ENCODE measurements at regions not wholly inside any gene's neighbourhood (a gene's known extent, or its start where the extent isn't known, plus 50 kb on each side); places are given as distances from the start of the nearest gene placed in this dataset.

GRCh38 chr4:71860643-71861042 is 76.8 kb upstream of the GC start:
- H3K9me2 ChIP-seq (ENCODE audit: insufficient read depth, low read length), result no peaks in the 10 kb centered on the region
- H2AFZ ChIP-seq (ENCODE audit: low read depth, low read length), result no peak overlapping the region
- H3K36me3 ChIP-seq (ENCODE audit: insufficient read depth, low read length), result no peaks in the 10 kb centered on the region
- H3K27ac ChIP-seq (ENCODE audit: low read length), result no peak overlapping the region
- H3F3A ChIP-seq (ENCODE audit: insufficient read depth, low read length, poor library complexity, severe bottlenecking), result no peaks in the 10 kb centered on the region
- no peaks in the 10 kb centered on the region for H3K27me3 ChIP-seq (ENCODE audit: insufficient read depth, low read depth, low read length)
- H3K9ac ChIP-seq (ENCODE audit: low read length), result no peak overlapping the region
- H3K4me3 ChIP-seq (ENCODE audit: low read length), result no peak overlapping the region
- no peak overlapping the region for H3K4me2 ChIP-seq (ENCODE audit: low read length)
- H4K20me1 ChIP-seq (ENCODE audit: insufficient read depth), result no peaks in the 10 kb centered on the region
- no peaks in the 10 kb centered on the region for H3K9me3 ChIP-seq (ENCODE audit: low read length)
- H3K79me2 ChIP-seq (replicated peaks; ENCODE audit: insufficient read depth, low read length), result no peaks in the 10 kb centered on the region
- TF ChIP-seq EP300 (conservative IDR thresholded peaks at IDR 0.05; ENCODE audit: poor library complexity, severe bottlenecking), result no peak
- no peak for TF ChIP-seq REST (IDR thresholded peaks at IDR 0.05; ENCODE audit: borderline replicate concordance)
- TF ChIP-seq SMC3 (conservative IDR thresholded peaks at IDR 0.05; ENCODE audit: poor library complexity), result no peak
- TF ChIP-seq POLR2AphosphoS5 (IDR thresholded peaks at IDR 0.05), result no peak
- no peak for TF ChIP-seq TAF1 (IDR thresholded peaks at IDR 0.05; ENCODE audit: low read depth)
- TF ChIP-seq MXI1 (conservative IDR thresholded peaks at IDR 0.05; ENCODE audit: poor library complexity, severe bottlenecking), result no peak
- no peak for TF ChIP-seq RAD21 (conservative IDR thresholded peaks at IDR 0.05)
- no peak for TF ChIP-seq EZH2 (IDR thresholded peaks at IDR 0.05; ENCODE audit: borderline replicate concordance, insufficient read depth, low read length, poor library complexity, severe bottlenecking)
- no peak for TF ChIP-seq CTCF (IDR thresholded peaks at IDR 0.05; ENCODE audit: poor library complexity, severe bottlenecking)

- TF ChIP-seq MXI1 (conservative IDR thresholded peaks at IDR 0.05; ENCODE audit: poor library complexity, severe bottlenecking) (no peak), TAF1 (IDR thresholded peaks at IDR 0.05; ENCODE audit: low read depth) (no peak), POLR2AphosphoS5 (IDR thresholded peaks at IDR 0.05) (no peak), EP300 (conservative IDR thresholded peaks at IDR 0.05; ENCODE audit: poor library complexity, severe bottlenecking) (no peak), SMC3 (conservative IDR thresholded peaks at IDR 0.05; ENCODE audit: poor library complexity) (no peak), RAD21 (conservative IDR thresholded peaks at IDR 0.05) (no peak), REST (IDR thresholded peaks at IDR 0.05; ENCODE audit: borderline replicate concordance) (no peak), EZH2 (IDR thresholded peaks at IDR 0.05; ENCODE audit: borderline replicate concordance, insufficient read depth, low read length, poor library complexity, severe bottlenecking) (no peak), CTCF (IDR thresholded peaks at IDR 0.05; ENCODE audit: poor library complexity, severe bottlenecking) (no peak)
- H3K4me3 ChIP-seq (ENCODE audit: low read length), result no peak overlapping the region
- H3K27ac ChIP-seq (ENCODE audit: low read length), result no peak overlapping the region
- no peaks in the 10 kb centered on the region for H3K79me2 ChIP-seq (replicated peaks; ENCODE audit: insufficient read depth, low read length)
- no peak overlapping the region for H3K9ac ChIP-seq (ENCODE audit: low read length)
- no peak overlapping the region for H3K4me2 ChIP-seq (ENCODE audit: low read length)
- no peaks in the 10 kb centered on the region for H4K20me1 ChIP-seq (ENCODE audit: insufficient read depth)
- H3K9me2 ChIP-seq (ENCODE audit: insufficient read depth, low read length), result no peaks in the 10 kb centered on the region
- no peaks in the 10 kb centered on the region for H3K9me3 ChIP-seq (ENCODE audit: low read length)
- H2AFZ ChIP-seq (ENCODE audit: low read depth, low read length), result no peak overlapping the region
- H3K27me3 ChIP-seq (ENCODE audit: insufficient read depth, low read depth, low read length), result no peaks in the 10 kb centered on the region
- H3F3A ChIP-seq (ENCODE audit: insufficient read depth, low read length, poor library complexity, severe bottlenecking), result no peaks in the 10 kb centered on the region
- no peaks in the 10 kb centered on the region for H3K36me3 ChIP-seq (ENCODE audit: insufficient read depth, low read length)
Observed at GRCh38 chr4:71862315-71862714, 78.4 kb upstream of the GC start.

Data from neural cell (in vitro differentiated cells).